ENCODE measurements at regions not wholly inside any gene's neighbourhood (a gene's known extent, or its start where the extent isn't known, plus 50 kb on each side); places are given as distances from the start of the nearest gene placed in this dataset.
A peak's percentile ranks its signal among the peaks of the same experiment; 100 is the strongest.

DNA sequence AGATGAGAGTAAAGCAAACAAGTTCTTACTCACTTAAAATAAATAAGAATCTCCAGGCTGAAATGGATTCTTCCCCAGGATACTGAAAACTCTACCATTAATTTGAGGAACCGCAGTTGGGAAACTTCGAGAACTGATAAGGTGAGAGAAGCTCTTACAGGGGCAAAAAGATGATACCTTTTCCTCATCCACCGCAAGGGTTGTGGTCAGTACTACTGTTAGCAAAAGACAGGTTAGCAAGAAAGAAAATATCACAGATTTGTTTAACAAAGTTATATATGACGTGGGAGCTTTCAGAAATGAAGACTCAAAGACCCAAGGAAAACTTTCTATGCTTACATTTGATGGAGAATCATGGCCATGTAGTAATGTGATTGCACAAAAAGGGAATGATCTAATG, 441.6 kb downstream of the PCNX1 start:
- DNase-seq = no peak
- in situ Hi-C loops (cut with MboI; ENCODE audit: low sequenced_read_pairs) = no loop called here
- no TSS peak for BruUV-seq (replicated peaks)
- Histone ChIP-seq H3K4me3 (ENCODE audit: insufficient read depth, low read depth, low read length) (no peak overlapping the region), H2BK20ac (ENCODE audit: low read depth, low read length) (no peak overlapping the region), H3K4ac (ENCODE audit: low read depth, low read length) (no peak overlapping the region), H3K9me3 (ENCODE audit: control insufficient read depth, insufficient read depth, low read length) (no peaks in the 10 kb centered on the region), H2AK9ac (replicated peaks; ENCODE audit: low read depth, low read length, poor library complexity) (no peak overlapping the region), H3K23ac (ENCODE audit: low read depth, low read length) (no peak overlapping the region), H2BK15ac (ENCODE audit: low read depth, low read length) (no peak overlapping the region), H3K27ac (ENCODE audit: insufficient read depth, low read length) (no peak overlapping the region), H3K36me3 (ENCODE audit: control insufficient read depth, insufficient read depth, low read length) (no peaks in the 10 kb centered on the region), H3K9me1 (ENCODE audit: insufficient read depth, low read length) (peaks cover 4% of the 10 kb centered on the region; the same call in 1 of the 2 replicates), H3K4me2 (ENCODE audit: low read depth, low read length) (no peak overlapping the region), H3K56ac (ENCODE audit: extremely low read depth, insufficient read depth, low read length) (no peak overlapping the region), H4K91ac (ENCODE audit: insufficient read depth, low read depth, low read length) (no peak overlapping the region), H3K4me1 (ENCODE audit: control insufficient read depth, insufficient read depth, low read length) (no peaks in the 10 kb centered on the region; the same call in 1 of the 2 replicates), H3K79me1 (ENCODE audit: low read depth in 1 of 2, low read length in 2 of 2) (peaks cover 32 to 68% of the 10 kb centered on the region in 2 experiments), H3K9ac (ENCODE audit: low read depth, low read length) (no peak overlapping the region), H2BK120ac (ENCODE audit: low read depth, low read length) (no peak overlapping the region), H2BK5ac (ENCODE audit: low read depth, low read length, poor library complexity, severe bottlenecking) (no peak overlapping the region), H2AFZ (replicated peaks; ENCODE audit: low read length, poor library complexity) (no peak overlapping the region), H4K5ac (ENCODE audit: low read depth, low read length) (peak overlapping the region; percentile 29; the same call in 1 of the 2 replicates), H2AK5ac (ENCODE audit: low read depth, low read length) (no peak overlapping the region), H4K8ac (ENCODE audit: low read depth in 2 of 2, low read length in 2 of 2) (no peak overlapping the region), H4K20me1 (ENCODE audit: insufficient read depth, low read length) (peaks cover 13% of the 10 kb centered on the region), H3K14ac (replicated peaks; ENCODE audit: low read depth, low read length) (no peak overlapping the region), H3K27me3 (ENCODE audit: control insufficient read depth, insufficient read depth, low read length) (no peaks in the 10 kb centered on the region), H3K18ac (ENCODE audit: low read depth, low read length) (no peak overlapping the region)
- ChIA-PET CTCF (no interaction called here), POLR2A (ENCODE audit: unreplicated experiment) (no interaction called here)
- no peak for TF ChIP-seq CHD1 (IDR thresholded peaks at IDR 0.05; ENCODE audit: low read depth, low read length)
- TF ChIP-seq POLR2A (IDR thresholded peaks at IDR 0.05; ENCODE audit: low read depth, low read length) = no peak
- no peak for TF ChIP-seq FOS (IDR thresholded peaks at IDR 0.05; ENCODE audit: low read depth, low read length)
- no peak for TF ChIP-seq MAZ (IDR thresholded peaks at IDR 0.05; ENCODE audit: borderline replicate concordance, low read depth, low read length)
- TF ChIP-seq, protein P1, sequence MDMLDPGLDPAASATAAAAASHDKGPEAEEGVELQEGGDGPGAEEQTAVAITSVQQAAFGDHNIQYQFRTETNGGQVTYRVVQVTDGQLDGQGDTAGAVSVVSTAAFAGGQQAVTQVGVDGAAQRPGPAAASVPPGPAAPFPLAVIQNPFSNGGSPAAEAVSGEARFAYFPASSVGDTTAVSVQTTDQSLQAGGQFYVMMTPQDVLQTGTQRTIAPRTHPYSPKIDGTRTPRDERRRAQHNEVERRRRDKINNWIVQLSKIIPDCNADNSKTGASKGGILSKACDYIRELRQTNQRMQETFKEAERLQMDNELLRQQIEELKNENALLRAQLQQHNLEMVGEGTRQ (IDR thresholded peaks at IDR 0.05; ENCODE audit: low read depth, low read length) = no peak
- TF ChIP-seq CTCF (conservative IDR thresholded peaks at IDR 0.05; ENCODE audit: low read depth, low read length) = no peak
- TF ChIP-seq CEBPB (IDR thresholded peaks at IDR 0.05; ENCODE audit: low read depth, low read length) = no peak
- no peak for ATAC-seq (ENCODE audit: low read depth)
- intact Hi-C loops (cut with micrococcal nuclease) = no loop called here
- dilution Hi-C loops (cut with HindIII; ENCODE audit: low sequenced_read_pairs, unreplicated experiment) = no loop called here
- WGBS, 2 experiments (ENCODE audit: extremely low coverage in 2 of 2, insufficient read length in 1 of 2) = no CpG with 5 or more reads among the region's 4 CpGs
